B cell (primary cell): ENCODE measurements at regions not wholly inside any gene's neighbourhood (a gene's known extent, or its start where the extent isn't known, plus 50 kb on each side); places are given as distances from the start of the nearest gene placed in this dataset.

ENCODE experiments used
- EZH2 ChIP-seq: IDR thresholded peaks from 2 replicates; pipeline ENCODE4 v1.6.1; 2012; ENCODE audit warnings: borderline replicate concordance, low read depth, mild to moderate bottlenecking, moderate library complexity, low read length; ENCODE audit not compliant: insufficient read depth, poor library complexity, severe bottlenecking
- TF ChIP-seq, protein P1 (sequence below): fragments of 200-600 bp; IDR thresholded peaks from one replicate; pipeline ENCODE4 v1.8.0; 2022; ENCODE audit warnings: antibody characterized with exemption, mild to moderate bottlenecking

DNA sequence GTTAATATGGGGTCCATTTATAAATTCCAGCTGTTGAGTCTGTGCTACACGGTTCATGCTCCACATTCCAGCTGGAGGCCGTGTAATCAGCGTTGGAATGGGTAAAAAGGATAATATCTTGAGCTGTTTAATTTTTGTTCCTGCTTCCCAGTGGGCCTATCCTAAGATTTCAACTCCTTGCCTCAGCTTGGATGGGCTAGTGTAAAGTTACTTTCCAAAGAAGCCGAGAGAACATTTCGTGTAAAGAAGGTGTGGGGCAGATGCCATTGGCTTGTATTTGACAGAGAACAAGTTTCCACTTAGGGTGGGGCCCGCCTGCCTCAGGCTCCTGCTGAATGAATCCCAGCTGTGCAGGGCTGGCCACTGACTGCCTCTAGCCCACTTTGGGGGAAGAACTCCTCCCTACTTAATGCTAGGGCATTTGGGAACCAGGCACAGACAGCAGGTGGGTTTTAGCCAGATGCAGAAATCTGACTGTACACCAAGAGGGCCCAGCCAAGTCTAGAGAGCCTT lies 125.9 kb upstream of the LYZL2 start:
- TF ChIP-seq, protein P1, sequence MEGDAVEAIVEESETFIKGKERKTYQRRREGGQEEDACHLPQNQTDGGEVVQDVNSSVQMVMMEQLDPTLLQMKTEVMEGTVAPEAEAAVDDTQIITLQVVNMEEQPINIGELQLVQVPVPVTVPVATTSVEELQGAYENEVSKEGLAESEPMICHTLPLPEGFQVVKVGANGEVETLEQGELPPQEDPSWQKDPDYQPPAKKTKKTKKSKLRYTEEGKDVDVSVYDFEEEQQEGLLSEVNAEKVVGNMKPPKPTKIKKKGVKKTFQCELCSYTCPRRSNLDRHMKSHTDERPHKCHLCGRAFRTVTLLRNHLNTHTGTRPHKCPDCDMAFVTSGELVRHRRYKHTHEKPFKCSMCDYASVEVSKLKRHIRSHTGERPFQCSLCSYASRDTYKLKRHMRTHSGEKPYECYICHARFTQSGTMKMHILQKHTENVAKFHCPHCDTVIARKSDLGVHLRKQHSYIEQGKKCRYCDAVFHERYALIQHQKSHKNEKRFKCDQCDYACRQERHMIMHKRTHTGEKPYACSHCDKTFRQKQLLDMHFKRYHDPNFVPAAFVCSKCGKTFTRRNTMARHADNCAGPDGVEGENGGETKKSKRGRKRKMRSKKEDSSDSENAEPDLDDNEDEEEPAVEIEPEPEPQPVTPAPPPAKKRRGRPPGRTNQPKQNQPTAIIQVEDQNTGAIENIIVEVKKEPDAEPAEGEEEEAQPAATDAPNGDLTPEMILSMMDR, result no peak
- no peak for TF ChIP-seq EZH2
